GM19351 (cell line): ENCODE measurements at regions not wholly inside any gene's neighbourhood (a gene's known extent, or its start where the extent isn't known, plus 50 kb on each side); places are given as distances from the start of the nearest gene placed in this dataset.
"Not testable (repeated sequence)": the region's sequence is repeated elsewhere in the genome, so short reads cannot be mapped to it uniquely, and the experiment has no call there.

Experiments used
- ATAC-seq: cut with Tn5 transposase; IDR thresholded peaks from one replicate; pipeline ENCODE4 v1.9.1; 2021; ENCODE audit warnings: mild to moderate bottlenecking, moderate library complexity; ENCODE audit not compliant: unreplicated experiment

DNA sequence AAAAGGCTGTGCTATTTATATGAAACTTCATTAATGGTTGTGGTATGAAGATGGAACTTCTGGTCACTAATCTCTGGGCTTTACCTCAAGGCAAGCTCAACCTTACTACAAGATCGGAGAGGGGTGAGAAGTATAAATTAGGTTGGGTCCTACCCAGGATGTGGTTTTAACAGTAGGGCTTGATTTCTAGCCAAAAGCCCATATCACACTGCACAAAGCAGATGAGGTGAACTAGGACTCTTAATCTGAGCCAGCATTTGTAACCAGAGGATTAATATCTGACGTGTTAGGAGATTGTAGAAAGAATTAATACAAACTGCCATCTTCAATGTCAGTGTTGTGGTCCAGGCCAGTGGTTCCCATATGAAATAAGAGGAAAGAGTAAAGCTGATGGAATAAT lies 86.4 kb upstream of the RGPD4 start:
- ATAC-seq, result no peak

DNA sequence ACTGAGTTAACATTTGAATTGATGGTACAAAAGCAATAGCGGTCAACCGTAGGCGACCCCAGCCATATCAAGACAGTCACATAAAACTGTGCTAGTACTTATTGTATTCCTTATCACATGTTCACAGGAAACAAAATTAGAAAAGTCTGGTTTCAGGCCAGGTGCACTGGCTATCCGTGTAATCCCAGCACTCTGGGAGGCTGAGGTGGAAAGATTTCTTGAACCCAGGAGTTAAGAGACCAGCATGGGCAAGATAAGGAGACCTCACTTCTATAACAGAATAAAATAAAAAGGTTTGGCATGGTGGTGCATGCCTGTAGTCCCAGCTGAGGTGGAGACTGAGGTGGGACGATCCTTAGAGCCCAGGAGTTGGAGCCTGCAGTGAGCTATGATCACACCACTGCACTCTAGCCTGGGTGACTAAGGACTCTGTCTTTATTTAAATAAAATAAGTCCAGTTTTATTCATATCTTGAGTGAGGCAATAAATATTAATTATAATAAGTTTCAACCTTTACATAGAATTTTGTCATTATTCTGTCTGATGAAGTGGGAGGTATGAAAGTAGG lies 84.1 kb upstream of the RGPD4 start:
- no peak for ATAC-seq

DNA sequence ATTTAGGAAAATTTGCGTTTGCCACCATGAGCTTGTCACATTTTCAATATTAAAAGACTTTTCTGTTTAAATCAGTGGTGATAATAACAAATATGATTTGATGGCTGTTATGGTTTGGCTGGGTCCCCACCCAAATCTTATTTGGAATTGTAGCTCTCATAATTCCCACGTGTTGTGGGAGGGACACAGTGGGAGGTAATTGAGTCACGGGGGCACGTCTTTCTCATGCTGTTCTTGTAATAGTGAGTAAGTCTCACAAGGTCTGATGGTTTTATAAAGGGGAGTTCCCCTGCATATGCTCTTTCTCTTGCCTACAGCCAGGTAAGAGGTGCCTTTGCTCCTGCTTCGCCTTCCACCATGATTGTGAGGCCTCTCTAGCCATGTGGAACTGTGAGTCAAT lies 83.4 kb upstream of the RGPD4 start:
- ATAC-seq, result no peak

DNA sequence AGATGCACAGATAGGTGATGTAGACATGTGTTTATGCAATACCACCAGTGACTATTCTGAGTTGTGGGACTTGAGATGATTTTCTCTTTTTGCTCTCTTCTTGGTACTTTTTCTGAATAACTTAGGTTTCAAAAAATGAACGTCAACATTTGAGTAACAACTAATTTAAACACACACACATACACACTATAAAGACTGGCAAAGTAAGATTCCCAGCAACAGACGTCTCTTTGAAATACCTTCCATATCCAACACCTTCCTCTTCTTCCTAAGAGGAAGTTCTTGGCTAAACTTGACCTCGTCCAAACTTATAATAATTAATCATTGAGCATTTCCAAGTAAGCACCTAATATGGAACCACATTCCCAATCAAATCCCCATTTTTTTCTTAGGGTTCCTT lies 81.6 kb upstream of the RGPD4 start:
- ATAC-seq, result no peak

DNA sequence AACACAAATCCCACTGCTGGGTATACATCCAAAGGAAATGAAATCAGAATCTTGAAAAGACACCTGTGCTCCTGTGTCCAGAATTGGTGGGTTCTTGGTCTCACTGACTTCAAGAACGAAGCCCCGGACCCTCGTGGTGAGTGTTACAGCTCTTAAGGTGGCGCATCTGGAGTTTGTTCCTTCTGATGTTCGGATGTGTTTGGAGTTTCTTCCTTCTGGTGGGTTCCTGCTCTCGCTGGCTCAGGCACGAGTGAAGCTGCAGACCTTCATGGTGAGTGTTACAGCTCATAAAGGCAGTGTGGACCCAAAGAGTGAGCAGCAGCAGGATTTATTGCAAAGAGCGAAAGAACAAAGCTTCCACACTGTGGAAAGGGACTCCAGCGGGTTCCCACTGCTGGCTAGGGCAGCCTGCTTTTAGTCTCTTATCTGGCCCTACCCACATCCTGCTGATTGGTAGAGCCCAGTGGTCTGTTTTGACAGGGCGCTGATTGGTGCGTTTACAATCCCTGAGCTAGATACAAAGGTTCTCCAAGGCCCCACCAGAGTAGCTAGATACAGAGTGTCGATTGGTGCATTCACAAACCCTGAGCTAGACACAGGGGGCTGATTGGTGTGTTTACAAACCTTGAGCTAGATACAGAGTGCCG lies 80.0 kb upstream of the RGPD4 start:
- ATAC-seq, result not testable (repeated sequence)

DNA sequence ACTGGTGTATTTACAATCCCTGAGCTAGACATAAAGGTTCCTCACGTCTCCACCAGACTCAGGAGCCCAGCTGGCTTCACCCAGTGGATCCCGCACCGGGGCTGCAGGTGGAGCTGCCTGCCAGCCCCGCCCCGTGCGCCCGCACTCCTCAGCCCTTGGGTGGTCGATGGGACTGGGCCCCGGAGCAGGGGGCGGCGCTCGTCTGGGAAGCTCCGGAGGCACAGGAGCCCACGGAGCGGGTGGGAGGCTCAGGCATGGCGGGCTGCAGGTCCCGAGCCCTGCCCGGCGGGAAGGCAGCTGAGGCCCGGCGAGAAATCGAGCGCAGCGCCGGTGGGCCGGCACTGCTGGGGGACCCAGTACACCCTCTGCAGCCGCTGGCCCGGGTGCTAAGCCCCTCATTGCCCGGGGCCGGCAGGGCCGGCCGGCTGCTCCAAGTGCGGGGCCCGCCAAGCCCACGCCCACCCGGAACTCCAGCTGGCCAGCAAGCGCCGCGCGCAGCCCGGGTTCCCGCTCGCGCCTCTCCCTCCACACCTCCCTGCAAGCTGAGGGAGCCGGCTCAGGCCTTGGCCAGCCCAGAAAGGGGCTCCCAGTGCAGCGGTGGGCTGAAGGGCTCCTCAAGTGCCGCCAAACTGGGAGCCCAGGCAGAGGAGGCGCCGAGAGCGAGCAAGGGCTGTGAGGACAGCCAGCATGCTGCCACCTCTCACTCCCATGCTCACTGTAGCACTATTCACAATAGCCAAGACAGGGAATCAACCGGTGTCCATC lies 79.3 kb upstream of the RGPD4 start:
- ATAC-seq, result not testable (repeated sequence)

DNA sequence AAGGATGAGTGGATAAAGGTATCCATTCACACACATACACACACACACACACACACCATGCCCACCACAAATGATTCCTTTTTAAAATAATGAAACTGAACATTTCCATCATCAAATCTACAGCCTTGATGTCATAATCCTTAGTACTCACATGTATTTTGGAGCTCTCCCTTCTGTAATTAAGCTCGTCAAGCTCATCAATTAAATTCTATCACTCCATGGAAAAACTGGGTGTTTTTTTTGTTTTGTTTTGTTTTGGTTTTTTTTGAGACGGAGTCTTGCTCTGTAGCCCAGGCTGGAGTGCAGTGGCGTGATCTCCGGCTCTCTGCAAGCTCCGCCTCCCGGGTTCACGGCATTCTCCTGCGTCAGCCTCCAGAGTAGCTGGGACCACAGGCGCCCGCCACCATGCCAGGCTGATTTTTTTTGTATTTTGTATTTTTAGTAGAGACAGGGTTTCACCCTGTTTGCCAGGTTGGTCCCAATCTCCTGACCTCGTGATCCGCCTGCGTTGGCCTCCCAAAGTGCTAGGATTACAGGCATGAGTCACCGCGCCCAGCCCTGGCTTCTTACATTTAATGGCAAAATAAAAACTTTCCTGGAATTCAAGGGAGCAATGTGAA lies 78.6 kb upstream of the RGPD4 start:
- ATAC-seq, result no peak

DNA sequence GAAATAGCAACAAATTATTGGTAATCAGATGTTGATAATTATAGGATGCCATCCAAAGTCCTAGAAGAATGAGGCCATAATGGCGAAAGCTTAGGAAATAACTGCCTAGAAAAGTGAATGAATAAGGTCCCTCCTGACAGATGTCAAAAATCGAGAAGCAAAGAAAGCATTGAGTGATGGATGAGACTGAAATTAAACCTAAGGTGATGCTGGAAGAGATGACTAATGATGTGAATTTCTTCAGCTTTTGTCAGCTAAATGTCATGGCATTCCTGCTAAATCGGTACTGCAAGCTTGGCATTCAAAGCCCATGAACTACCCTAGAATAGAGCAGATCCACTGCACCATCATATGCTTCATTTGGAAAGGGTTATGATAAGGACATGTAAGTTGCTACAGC lies 74.8 kb upstream of the RGPD4 start:
- ATAC-seq, result no peak

DNA sequence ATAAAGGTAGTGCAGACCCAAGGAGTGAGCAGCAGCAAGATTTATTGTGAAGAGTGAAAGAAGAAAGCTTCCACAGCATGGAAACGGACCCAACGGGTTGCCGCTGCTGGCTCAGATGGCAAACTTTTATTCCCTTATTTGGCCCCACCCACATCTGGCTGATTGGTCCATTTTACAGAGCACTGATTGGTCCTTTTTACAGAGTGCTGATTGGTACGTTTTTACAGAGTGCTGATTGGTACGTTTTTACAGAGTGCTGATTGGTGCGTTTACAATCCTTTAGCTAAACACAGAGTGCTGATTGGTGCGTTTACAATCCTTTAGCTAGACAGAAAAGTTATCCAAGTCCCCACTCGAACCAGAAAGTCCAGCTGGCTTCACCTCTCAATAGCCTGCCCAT lies 72.9 kb upstream of the RGPD4 start:
- not testable (repeated sequence) for ATAC-seq

DNA sequence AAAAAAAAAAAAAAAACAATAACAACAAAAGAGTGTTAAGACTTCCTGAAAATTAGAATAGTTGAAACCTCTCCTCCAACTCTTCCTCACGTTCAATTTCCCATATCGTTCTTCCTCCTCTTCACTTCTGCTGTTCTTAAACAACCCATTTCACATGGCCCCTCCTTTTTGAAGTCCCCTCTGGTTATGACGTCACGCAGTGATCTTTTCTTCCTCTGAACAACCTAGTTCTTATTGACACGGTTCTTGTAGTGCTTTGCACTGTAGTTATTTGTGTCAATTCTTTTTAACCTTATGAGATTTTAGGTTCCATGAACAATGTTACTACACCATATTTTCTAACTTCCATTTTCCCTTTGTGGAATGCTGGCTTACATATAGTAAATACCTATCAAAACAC lies 69.5 kb upstream of the RGPD4 start:
- ATAC-seq, result no peak

DNA sequence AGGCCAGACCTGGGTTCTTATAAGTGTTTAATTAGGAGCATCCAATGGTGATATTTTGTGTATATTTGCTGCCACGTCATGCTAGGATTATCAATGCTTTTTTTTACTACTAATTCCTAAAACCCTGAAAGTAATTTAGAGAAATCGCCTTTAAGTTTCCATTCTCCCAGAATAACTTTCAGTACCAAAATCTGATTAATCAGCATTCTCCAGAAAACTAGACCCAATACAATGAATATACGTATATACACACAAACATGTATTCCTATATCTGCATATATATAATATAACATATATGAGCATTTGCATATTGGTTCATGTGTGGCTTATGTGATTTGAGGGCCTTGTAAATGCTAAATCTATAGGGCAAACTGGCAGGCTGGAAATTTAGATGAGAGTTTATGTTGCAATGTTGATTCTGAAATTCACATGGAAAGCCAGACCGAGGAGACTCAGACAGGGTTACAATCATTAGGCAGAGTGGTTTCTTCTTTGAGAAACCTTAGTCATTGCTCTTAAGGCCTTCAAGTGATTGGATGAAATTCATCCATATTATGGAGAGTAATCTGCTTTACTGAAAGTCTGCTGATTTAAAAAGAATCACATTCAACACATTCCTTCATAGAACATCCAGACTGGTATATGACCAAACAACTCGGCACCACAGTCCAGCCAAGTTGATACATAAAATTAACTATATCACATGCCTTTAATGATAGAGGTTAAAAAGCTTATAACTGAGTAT lies 65.9 kb upstream of the RGPD4 start:
- no peak for ATAC-seq

DNA sequence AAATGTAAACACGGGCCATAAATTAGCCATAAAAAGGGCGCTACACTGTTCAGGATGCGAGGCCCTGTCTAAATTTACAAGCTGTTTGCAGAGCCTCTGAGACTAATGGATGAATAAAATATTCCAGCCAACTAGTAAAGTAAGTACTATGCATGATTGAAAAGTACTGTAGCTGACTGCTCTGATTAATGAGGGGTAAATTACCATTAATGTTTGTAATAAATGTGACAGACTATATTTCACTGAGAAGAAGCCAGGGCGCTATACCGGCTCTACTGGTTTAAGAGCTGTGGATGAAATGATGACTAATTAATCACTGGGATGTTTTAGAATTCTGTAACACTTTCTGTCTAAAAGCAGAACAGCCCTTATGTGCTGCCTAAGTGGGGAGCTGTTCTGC lies 54.3 kb upstream of the RGPD4 start:
- ATAC-seq, result no peak

DNA sequence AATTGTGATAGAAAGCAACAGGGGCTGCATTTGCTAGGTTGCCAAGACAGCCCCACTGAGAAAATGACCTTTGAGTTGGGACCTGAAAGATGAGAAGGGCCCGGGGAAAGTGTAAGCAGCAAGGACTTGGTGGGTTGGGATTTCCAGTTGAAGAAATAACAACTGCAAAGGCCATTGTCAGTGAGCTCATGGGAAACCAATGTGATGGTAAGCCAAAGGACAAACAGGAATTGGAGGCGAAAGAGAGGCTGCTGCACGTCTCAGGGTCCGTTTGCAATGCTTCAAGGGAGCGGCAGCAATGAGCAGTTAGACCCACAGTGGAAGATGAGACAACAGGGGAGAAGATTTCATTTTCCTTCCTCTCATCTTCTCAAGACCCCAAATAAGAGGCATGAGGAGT lies 51.5 kb upstream of the RGPD4 start:
- ATAC-seq, result no peak

DNA sequence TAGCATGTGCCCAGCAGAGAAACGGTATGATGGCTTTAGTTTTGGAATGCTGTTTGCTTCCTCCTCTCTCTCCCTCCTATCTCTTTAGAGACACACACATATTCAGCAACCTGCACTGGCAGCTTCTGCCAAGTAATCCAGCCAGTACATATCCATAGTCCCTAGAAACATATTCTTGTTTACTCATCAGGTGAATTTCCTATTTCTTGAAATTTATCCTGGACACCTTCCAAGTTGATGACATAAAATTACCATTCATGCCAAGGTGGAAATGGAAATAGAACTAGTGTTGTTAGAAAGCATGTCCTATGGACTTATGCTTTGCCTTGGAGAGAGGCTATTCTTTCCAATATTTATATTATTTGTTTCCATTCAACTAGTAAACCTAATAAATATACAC lies 50.9 kb upstream of the RGPD4 start:
- ATAC-seq, result no peak

DNA sequence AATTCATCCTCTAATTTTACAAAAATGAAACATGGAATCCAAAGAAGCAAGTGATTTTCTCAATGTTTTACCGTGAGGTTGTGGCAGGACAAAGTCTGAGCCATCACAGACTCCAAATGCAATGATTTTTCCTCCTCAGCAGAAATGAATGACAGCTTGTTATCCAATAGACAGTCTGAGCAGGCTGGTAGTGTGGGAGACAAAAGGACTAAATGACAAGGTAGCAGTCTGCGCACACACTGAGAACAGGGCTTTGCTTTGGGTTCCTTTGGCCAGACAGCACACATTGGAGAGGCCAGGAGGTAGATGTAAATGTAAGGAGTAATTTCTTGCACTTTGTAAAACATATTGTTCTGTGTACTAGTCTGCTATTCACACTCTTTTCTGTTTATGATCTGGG lies 50.3 kb upstream of the RGPD4 start:
- ATAC-seq, result no peak
